Peyer's patch (tissue), 4 donors: ENCODE measurements at regions not wholly inside any gene's neighbourhood (a gene's known extent, or its start where the extent isn't known, plus 50 kb on each side); places are given as distances from the start of the nearest gene placed in this dataset.

Experiments used
- POLR2A ChIP-seq, 2 donors: fragments of 450-650 bp; IDR thresholded peaks; one replicate each; pipeline ENCODE4 v1.5.1; 2017; ENCODE audit warnings: antibody characterized with exemption in 2 of 2, mild to moderate bottlenecking in 2 of 2, moderate library complexity in 2 of 2
- TF ChIP-seq, protein P1 (sequence below), 6 experiments: fragments of 450-650 bp in 4 of 6; fragments of 200-600 bp in 2 of 6; sonication (generic) in 1 of 6; IDR thresholded peaks; one replicate each; pipeline ENCODE4 v1.5.1; 2017 to 2019; ENCODE audit warnings: antibody characterized with exemption in 6 of 6, mild to moderate bottlenecking in 3 of 6, moderate library complexity in 1 of 6

DNA sequence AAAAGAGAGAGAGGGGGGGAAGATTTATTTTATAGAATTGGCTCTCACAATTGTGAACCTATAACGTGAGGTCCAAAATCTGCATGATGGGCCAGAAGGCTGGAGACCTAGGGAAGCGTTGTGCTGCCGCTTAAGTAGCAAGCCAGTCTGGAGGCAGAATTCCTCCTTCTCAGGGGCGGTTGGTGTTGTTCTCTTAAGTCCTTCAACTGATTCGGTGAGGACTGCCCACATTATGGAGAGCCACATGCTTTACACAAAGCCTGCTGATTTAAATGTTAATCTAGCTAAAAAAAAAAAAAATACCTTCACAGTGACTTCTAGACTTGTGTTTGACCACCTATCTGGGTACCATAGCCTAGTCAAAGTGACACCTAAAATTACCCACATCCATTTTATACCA lies 64.2 kb upstream of the CKS2 start:
- TF ChIP-seq, protein P1, sequence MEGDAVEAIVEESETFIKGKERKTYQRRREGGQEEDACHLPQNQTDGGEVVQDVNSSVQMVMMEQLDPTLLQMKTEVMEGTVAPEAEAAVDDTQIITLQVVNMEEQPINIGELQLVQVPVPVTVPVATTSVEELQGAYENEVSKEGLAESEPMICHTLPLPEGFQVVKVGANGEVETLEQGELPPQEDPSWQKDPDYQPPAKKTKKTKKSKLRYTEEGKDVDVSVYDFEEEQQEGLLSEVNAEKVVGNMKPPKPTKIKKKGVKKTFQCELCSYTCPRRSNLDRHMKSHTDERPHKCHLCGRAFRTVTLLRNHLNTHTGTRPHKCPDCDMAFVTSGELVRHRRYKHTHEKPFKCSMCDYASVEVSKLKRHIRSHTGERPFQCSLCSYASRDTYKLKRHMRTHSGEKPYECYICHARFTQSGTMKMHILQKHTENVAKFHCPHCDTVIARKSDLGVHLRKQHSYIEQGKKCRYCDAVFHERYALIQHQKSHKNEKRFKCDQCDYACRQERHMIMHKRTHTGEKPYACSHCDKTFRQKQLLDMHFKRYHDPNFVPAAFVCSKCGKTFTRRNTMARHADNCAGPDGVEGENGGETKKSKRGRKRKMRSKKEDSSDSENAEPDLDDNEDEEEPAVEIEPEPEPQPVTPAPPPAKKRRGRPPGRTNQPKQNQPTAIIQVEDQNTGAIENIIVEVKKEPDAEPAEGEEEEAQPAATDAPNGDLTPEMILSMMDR (IDR thresholded peaks at IDR 0.05), result no peak
- TF ChIP-seq POLR2A (IDR thresholded peaks at IDR 0.05), result no peak
